GM12874 (cell line): ENCODE measurements at regions not wholly inside any gene's neighbourhood (a gene's known extent, or its start where the extent isn't known, plus 50 kb on each side); places are given as distances from the start of the nearest gene placed in this dataset.

ENCODE experiments used
- CTCF ChIP-seq: IDR thresholded peaks from 2 replicates; pipeline ENCODE4 v1.5.1; 2011; ENCODE audit warnings: low read depth, mild to moderate bottlenecking, control low read depth, low read length, moderate library complexity; ENCODE audit not compliant: insufficient read depth

DNA sequence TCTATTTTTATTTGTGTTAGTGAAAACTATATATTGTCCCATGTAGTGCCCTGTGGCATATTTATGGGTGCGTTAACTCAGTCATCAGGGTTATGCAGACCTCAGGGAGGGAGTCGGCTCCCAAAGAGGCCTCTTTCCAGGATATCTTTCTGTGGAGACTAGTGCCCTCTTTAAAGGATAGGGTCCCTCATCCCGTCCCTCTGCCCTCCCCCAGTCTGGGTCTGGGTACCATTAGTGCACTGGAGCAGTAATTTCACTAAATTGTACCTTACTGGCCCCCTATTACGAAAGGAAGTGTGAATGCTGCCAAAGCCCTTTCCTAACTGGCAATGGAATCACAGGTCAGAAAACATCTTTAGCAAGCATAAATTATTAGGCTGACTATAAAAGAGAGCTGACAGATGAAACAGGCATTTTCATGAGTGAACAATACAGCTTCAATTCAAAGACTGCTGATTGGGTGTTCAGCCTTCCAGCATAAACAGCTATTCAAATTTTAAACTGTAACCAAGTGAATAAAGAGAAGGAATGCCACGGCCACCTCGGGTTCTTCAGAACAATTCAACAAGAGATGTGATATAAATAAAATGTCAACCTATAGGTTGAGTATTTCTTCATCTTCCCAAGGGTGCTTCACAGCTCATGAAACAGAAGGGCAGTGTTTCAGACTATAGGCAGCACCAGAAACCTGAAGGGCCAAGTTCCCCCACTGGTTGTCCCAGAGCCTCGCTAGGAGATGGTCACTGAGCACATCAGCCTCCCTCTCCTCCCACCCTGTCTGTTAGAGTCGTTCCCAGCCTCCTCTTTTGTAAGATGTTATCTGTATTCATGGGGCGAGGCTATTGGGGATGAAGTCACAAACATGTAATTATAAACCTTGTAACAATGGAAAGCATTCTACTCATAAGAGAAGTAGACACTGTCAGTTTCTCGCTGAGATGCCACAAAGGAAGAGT lies 318.7 kb downstream of the TMEM161B start:
- no peak for TF ChIP-seq CTCF

DNA sequence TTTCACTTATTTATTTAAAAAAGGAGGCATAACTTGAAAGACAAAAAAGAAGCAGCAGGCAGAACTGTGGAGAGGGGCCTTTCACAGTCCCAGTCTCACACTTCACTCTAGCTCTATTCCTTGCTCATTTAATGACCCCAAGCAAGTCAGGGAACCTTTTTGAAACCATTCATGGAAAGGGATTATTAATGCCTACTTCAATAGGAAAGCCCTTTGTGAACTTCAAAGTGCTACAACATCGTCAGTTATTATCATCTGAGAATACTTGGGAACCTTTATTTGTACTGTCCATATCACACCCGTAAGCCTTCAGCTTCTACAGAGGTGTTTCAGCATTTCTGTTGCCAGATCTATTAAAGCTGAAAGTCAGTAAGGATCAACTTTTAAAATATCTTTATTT lies 320.2 kb downstream of the TMEM161B start:
- no peak for TF ChIP-seq CTCF

DNA sequence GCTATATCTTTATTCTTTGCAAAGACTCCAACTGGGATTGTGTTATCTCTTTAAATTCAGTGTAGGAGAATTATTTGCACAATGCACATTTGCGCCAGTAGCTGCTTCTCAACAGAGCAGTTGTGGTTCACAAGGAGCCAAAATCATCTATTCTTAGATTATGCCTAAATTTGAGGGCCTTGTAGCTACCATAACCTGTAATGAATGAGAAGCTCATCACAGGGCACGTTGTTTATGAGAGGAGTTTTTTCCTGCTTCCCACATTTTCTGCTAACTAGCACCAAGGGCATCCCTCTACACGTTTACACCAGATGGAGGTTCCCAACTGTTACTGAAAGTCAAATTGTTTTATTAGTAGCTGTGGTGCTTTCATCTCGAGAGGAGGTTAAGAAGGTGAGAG lies 322.4 kb downstream of the TMEM161B start:
- no peak for TF ChIP-seq CTCF

DNA sequence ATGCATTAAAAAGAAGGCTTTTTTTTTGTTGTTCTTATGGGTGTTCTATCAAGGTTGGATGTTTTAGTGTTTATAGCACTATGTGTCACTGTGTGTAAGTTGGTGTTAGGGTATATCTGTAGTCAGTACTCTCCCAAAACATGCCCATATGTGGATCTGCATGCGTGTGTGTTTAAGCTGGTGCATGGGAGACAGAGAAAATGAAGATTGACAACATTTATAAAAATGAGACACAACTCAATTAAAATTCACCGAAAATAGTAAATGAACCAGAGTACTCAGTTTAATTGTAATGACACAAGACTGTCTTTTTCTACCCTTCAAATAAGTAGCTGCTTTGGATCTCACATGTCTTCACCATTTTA lies 323.4 kb downstream of the TMEM161B start:
- TF ChIP-seq CTCF = no peak

DNA sequence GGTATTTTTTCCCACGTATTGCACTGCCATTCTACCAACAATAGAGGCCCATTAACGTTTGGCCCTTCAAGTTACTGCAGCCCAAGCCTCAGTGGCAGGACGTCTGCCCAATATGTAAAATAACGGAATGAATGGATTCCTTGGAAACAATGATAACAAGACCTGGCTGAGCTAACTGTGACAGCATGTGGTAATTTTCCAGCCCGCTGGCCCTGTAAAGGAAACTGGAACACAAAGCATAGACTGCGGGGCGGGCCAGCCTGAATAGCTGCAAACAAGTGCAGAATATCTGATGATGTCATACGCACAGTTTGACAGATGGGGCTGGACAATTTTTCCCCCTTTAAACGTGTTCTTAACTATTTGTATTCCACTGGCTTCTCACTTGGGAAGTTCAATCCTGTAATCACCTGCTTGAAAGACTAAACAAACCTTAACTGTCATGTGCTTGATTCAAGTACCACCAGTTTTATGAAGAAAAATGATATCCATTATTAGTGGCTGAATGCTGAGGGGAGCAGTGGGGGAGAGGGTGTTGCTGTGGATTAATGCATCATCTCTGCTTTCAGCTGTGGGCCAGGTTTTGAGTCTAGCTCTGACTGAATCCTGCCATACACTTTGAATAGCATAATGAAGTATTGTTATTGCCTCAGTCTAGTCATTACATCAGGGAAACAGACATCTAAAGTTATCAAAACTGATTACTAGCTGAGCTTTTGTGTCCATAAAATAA lies 323.9 kb downstream of the TMEM161B start:
- no peak for TF ChIP-seq CTCF

- no peak for TF ChIP-seq CTCF
Observed at GRCh38 chr5:87940775-87941174, 327.9 kb downstream of the TMEM161B start.

DNA sequence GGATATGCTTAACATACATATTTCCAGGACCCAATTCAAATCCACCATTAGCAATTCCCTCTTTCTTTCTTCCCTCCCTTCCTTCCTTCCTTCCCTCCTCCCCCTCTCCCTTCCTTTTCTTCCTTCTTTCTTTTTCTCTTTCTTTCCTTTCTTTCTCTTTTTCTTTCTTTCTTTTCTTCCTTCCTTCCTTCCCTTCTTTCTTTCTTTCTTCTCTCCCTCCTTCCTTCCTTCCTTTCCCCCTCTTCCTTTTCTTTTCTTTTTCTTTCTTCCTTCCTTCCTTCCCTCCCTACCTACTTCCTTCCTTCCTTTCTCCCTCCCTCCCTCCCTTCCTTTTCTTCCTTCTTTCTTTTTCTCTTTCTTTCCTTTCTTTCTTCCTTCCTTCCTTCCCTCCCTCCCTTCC lies 332.0 kb downstream of the TMEM161B start:
- TF ChIP-seq CTCF = no peak
